MM.1S (cell line): ENCODE measurements at regions not wholly inside any gene's neighbourhood (a gene's known extent, or its start where the extent isn't known, plus 50 kb on each side); places are given as distances from the start of the nearest gene placed in this dataset.
"Not testable (repeated sequence)": the region's sequence is repeated elsewhere in the genome, so short reads cannot be mapped to it uniquely, and the experiment has no call there.

Experiments used
- EZH2 ChIP-seq: fragments of 300-600 bp; sonication (generic); optimal IDR thresholded peaks from 2 replicates; pipeline ENCODE3; 2017; ENCODE audit warnings: low read depth, mild to moderate bottlenecking, antibody characterized with exemption, low read length, mixed read lengths
- EZH2phosphoT487 ChIP-seq: fragments of 300-600 bp; sonication (generic); IDR thresholded peaks from 2 replicates; pipeline ENCODE4 v1.6.1; 2018; ENCODE audit warnings: antibody characterized with exemption, low read length
- TF ChIP-seq, protein P1 (sequence below): fragments of 300-600 bp; sonication (generic); IDR thresholded peaks from 2 replicates; pipeline ENCODE4 v1.5.1; 2016; ENCODE audit warnings: antibody characterized with exemption, low read length, mixed read lengths

DNA sequence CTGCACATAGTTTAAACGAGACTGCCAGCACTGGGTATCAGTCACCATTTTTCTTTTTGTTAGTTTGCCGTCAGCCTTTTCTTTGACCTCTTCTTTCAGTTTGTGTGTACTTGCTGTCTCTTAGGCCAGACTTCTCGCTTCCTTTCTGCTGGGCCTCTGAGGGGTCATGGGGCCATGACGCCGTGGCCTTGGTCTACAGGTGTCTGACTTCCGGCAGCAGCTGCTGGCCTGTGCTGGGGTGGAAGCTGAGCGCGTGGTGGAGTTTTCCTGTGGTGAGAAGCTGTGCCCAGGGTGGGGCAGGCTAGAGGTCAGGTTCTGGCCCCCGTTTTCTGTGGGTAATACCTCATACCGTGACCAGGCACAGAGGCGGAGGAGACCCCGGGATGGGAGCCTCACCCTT is 101.6 kb upstream of the PZP start:
- TF ChIP-seq EZH2, EZH2phosphoT487: not testable (repeated sequence)
- TF ChIP-seq, protein P1, sequence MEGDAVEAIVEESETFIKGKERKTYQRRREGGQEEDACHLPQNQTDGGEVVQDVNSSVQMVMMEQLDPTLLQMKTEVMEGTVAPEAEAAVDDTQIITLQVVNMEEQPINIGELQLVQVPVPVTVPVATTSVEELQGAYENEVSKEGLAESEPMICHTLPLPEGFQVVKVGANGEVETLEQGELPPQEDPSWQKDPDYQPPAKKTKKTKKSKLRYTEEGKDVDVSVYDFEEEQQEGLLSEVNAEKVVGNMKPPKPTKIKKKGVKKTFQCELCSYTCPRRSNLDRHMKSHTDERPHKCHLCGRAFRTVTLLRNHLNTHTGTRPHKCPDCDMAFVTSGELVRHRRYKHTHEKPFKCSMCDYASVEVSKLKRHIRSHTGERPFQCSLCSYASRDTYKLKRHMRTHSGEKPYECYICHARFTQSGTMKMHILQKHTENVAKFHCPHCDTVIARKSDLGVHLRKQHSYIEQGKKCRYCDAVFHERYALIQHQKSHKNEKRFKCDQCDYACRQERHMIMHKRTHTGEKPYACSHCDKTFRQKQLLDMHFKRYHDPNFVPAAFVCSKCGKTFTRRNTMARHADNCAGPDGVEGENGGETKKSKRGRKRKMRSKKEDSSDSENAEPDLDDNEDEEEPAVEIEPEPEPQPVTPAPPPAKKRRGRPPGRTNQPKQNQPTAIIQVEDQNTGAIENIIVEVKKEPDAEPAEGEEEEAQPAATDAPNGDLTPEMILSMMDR = not testable (repeated sequence)
